HCT116 (cell line): ENCODE measurements at regions not wholly inside any gene's neighbourhood (a gene's known extent, or its start where the extent isn't known, plus 50 kb on each side); places are given as distances from the start of the nearest gene placed in this dataset.

Experiments
- EGR1 ChIP-seq: IDR thresholded peaks from 2 replicates; pipeline ENCODE4 v1.6.1; 2012; ENCODE audit warnings: low read depth
- EZH2 ChIP-seq: fragments of 200-600 bp; sonication (generic); IDR thresholded peaks from 2 replicates; pipeline ENCODE4 v1.6.1; 2017; ENCODE audit warnings: antibody characterized with exemption, mixed run types
- POLR2A ChIP-seq: IDR thresholded peaks from 2 replicates; pipeline ENCODE4 v1.7.0; 2011; ENCODE audit warnings: borderline replicate concordance; ENCODE audit not compliant: insufficient read depth, insufficient read length; ENCODE audit errors: extremely low read depth
- POLR2AphosphoS5 ChIP-seq: IDR thresholded peaks from 2 replicates; pipeline ENCODE4 v1.6.1; 2011; ENCODE audit warnings: mild to moderate bottlenecking, low read depth, low read length, moderate library complexity
- TCF7L2 ChIP-seq: IDR thresholded peaks from 2 replicates; pipeline ENCODE4 v1.7.0; 2011; ENCODE audit warnings: borderline replicate concordance, inconsistent platforms; ENCODE audit not compliant: insufficient read depth, insufficient read length; ENCODE audit errors: extremely low read depth

DNA sequence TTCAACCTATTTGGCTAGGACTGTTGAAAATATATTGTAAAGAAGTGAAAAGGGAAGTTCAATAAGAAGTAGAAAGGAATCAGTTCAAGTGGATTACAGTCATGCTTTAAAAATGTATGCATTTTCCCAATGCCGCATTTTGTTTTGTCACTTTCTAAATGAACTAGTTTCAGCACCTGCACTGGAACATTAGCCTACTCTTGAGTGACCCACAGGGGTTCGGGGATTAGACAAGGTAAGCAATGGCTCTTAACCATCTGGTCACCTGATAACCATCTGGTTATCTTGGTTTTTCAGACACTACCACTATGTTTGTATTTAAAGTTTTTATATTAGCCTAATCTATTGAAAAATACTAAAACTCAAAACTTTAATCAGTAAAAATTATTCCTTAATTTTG, 97.6 kb downstream of the CD164 start:
- TF ChIP-seq POLR2AphosphoS5 (no peak), EZH2 (no peak), EGR1 (no peak), POLR2A (no peak), TCF7L2 (no peak)
